ENCODE measurements at regions not wholly inside any gene's neighbourhood (a gene's known extent, or its start where the extent isn't known, plus 50 kb on each side); places are given as distances from the start of the nearest gene placed in this dataset.
A peak's percentile ranks its signal among the peaks of the same experiment; 100 is the strongest.

- TF ChIP-seq MAX (IDR thresholded peaks at IDR 0.05; ENCODE audit: low read depth, low read length), result no peak
- TF ChIP-seq MYC (IDR thresholded peaks at IDR 0.05; ENCODE audit: low read depth, low read length), result no peak
- TF ChIP-seq CTCF (IDR thresholded peaks at IDR 0.05; ENCODE audit: low read depth, low read length), result no peak
- TF ChIP-seq POLR2A (IDR thresholded peaks at IDR 0.05; ENCODE audit: extremely low read depth, insufficient read length), result no peak
- H3K4me3 ChIP-seq (ENCODE audit: low read depth, low read length), result no peak overlapping the region
- no peak for DNase-seq (ENCODE audit: low read depth)
These were observed 309.8 kb downstream of the ZEB2 start for GRCh38 chr2:144210076-144210475.

- no peak for DNase-seq (ENCODE audit: low read depth)
- TF ChIP-seq MAX (IDR thresholded peaks at IDR 0.05; ENCODE audit: low read depth, low read length) (no peak), MYC (IDR thresholded peaks at IDR 0.05; ENCODE audit: low read depth, low read length) (no peak), POLR2A (IDR thresholded peaks at IDR 0.05; ENCODE audit: extremely low read depth, insufficient read length) (no peak), CTCF (IDR thresholded peaks at IDR 0.05; ENCODE audit: low read depth, low read length) (no peak)
- no peak overlapping the region for H3K4me3 ChIP-seq (ENCODE audit: low read depth, low read length)
These were observed 311.0 kb downstream of the ZEB2 start for GRCh38 chr2:144208924-144209323.

- TF ChIP-seq POLR2A (IDR thresholded peaks at IDR 0.05; ENCODE audit: extremely low read depth, insufficient read length), result no peak
- no peak for TF ChIP-seq MAX (IDR thresholded peaks at IDR 0.05; ENCODE audit: low read depth, low read length)
- TF ChIP-seq MYC (IDR thresholded peaks at IDR 0.05; ENCODE audit: low read depth, low read length), result no peak
- no peak for TF ChIP-seq CTCF (IDR thresholded peaks at IDR 0.05; ENCODE audit: low read depth, low read length)
- DNase-seq (ENCODE audit: low read depth), result no peak
- no peak overlapping the region for H3K4me3 ChIP-seq (ENCODE audit: low read depth, low read length)
These were observed 313.9 kb downstream of the ZEB2 start for GRCh38 chr2:144206019-144206418.

- no peak for TF ChIP-seq MAX (IDR thresholded peaks at IDR 0.05; ENCODE audit: low read depth, low read length)
- no peak for TF ChIP-seq CTCF (IDR thresholded peaks at IDR 0.05; ENCODE audit: low read depth, low read length)
- H3K4me3 ChIP-seq (ENCODE audit: low read depth, low read length), result no peak overlapping the region
- DNase-seq (ENCODE audit: low read depth), result no peak
These were observed 318.0 kb downstream of the ZEB2 start for GRCh38 chr2:144201868-144202468.

GRCh38 chr2:144201126-144201525 is 318.8 kb downstream of the ZEB2 start:
- no peak overlapping the region for H3K4me3 ChIP-seq (ENCODE audit: low read depth, low read length)
- no peak for TF ChIP-seq POLR2A (IDR thresholded peaks at IDR 0.05; ENCODE audit: extremely low read depth, insufficient read length)
- TF ChIP-seq CTCF (IDR thresholded peaks at IDR 0.05; ENCODE audit: low read depth, low read length), result no peak
- no peak for TF ChIP-seq MYC (IDR thresholded peaks at IDR 0.05; ENCODE audit: low read depth, low read length)
- TF ChIP-seq MAX (IDR thresholded peaks at IDR 0.05; ENCODE audit: low read depth, low read length), result no peak
- DNase-seq (ENCODE audit: low read depth), result no peak

GRCh38 chr2:144198116-144198515 is 321.8 kb downstream of the ZEB2 start:
- no peak overlapping the region for H3K4me3 ChIP-seq (ENCODE audit: low read depth, low read length)
- no peak for TF ChIP-seq POLR2A (IDR thresholded peaks at IDR 0.05; ENCODE audit: extremely low read depth, insufficient read length)
- TF ChIP-seq CTCF (IDR thresholded peaks at IDR 0.05; ENCODE audit: low read depth, low read length), result no peak
- TF ChIP-seq MYC (IDR thresholded peaks at IDR 0.05; ENCODE audit: low read depth, low read length), result no peak
- TF ChIP-seq MAX (IDR thresholded peaks at IDR 0.05; ENCODE audit: low read depth, low read length), result no peak
- DNase-seq (ENCODE audit: low read depth), result peak; percentile 73
